H1 (cell line): ENCODE measurements at regions not wholly inside any gene's neighbourhood (a gene's known extent, or its start where the extent isn't known, plus 50 kb on each side); places are given as distances from the start of the nearest gene placed in this dataset.

Experiments used
- CTCF ChIA-PET: fragments of 300-600 bp; sonication (Branson Sonifier 250); formaldehyde crosslinking; loops from one replicate; lab custom pipeline; 2021; ENCODE audit not compliant: partially characterized antibody; lab: Charles Lee
- POLR2A ChIA-PET: fragments of 300-600 bp; sonication (Branson Sonifier 250); formaldehyde crosslinking; loops from one replicate; lab custom pipeline; 2021; ENCODE audit warnings: inconsistent platforms; ENCODE audit not compliant: partially characterized antibody; lab: Charles Lee
- DNase-seq, 2 experiments: peaks; one replicate each; pipeline versions ENCODE4 v3.0.0 to v3.0.0-alpha.2; 2010 to 2022; ENCODE audit warnings: low spot score in 2 of 2, low read depth in 1 of 2, mixed read lengths in 1 of 2
- FAIRE-seq: peaks from 2 replicates; lab custom pipeline; 2011; peaks lifted over from hg19 to GRCh38; lab: Jason Lieb, UNC
- H2AFZ ChIP-seq: 2 replicates; pipeline ENCODE4 v1.8.1; 2012; ENCODE audit warnings: low read length, inconsistent platforms
- H2AK5ac ChIP-seq: 2 replicates; pipeline ENCODE4 v1.6.1; 2013; ENCODE audit warnings: low read depth, low read length
- H2BK120ac ChIP-seq: replicated peaks from 2 replicates; pipeline ENCODE3; 2013; ENCODE audit warnings: low read depth, low read length, inconsistent platforms
- H2BK12ac ChIP-seq: 2 replicates; pipeline ENCODE4 v1.6.1; 2013; ENCODE audit warnings: low read depth, low read length
- H2BK15ac ChIP-seq: 2 replicates; pipeline ENCODE4 v1.6.1; 2013; ENCODE audit warnings: low read length
- H2BK20ac ChIP-seq: 2 replicates; pipeline ENCODE4 v1.6.1; 2013; ENCODE audit warnings: low read length
- H2BK5ac ChIP-seq: 2 replicates; pipeline ENCODE4 v1.6.1; 2013; ENCODE audit warnings: low read depth, low read length
- H3K14ac ChIP-seq: 2 replicates; pipeline ENCODE4 v1.6.1; 2013; ENCODE audit warnings: inconsistent platforms; ENCODE audit not compliant: insufficient read length
- H3K18ac ChIP-seq: 2 replicates; pipeline ENCODE4 v1.6.1; 2013; ENCODE audit warnings: low read length; ENCODE audit errors: extremely low read depth
- H3K23ac ChIP-seq: 2 replicates; pipeline ENCODE4 v1.6.1; 2013; ENCODE audit warnings: inconsistent platforms; ENCODE audit not compliant: insufficient read length
- H3K23me2 ChIP-seq: 2 replicates; pipeline ENCODE4 v1.6.1; 2013; ENCODE audit warnings: low read depth, low read length
- H3K27ac ChIP-seq: 2 replicates; pipeline ENCODE4 v1.6.1; 2011; ENCODE audit warnings: low read depth, low read length, inconsistent platforms
- H3K27me3 ChIP-seq, 4 experiments: replicated peaks in 1 of 4; 1 replicate in 1 of 4; 2 replicates in 3 of 4; pipeline versions ENCODE4 v1.6.1 to v1.8.1; 2011 to 2013; ENCODE audit warnings: low read length in 3 of 4, mild to moderate bottlenecking in 3 of 4, inconsistent platforms in 2 of 4, mixed read lengths in 2 of 4, moderate library complexity in 1 of 4; ENCODE audit not compliant: control insufficient read depth in 3 of 4, insufficient read depth in 3 of 4; ENCODE audit errors: extremely low read depth in 1 of 4
- H3K36me3 ChIP-seq, 4 experiments: 2 replicates each; pipeline versions ENCODE4 v1.6.1 to v1.8.1; 2011 to 2013; ENCODE audit warnings: mild to moderate bottlenecking in 4 of 4, low read length in 3 of 4, moderate library complexity in 2 of 4, control low read depth in 1 of 4, inconsistent platforms in 1 of 4; ENCODE audit not compliant: insufficient read depth in 4 of 4, control insufficient read depth in 2 of 4
- H3K4ac ChIP-seq: replicated peaks from 2 replicates; pipeline ENCODE3; 2013; ENCODE audit warnings: low read length, low read depth, mixed read lengths, inconsistent platforms; ENCODE audit not compliant: insufficient read length
- H3K4me1 ChIP-seq, 4 experiments: replicated peaks in 1 of 4; 1 replicate in 1 of 4; 2 replicates in 3 of 4; pipeline versions ENCODE4 v1.6.1 to v1.8.1; 2011 to 2013; ENCODE audit warnings: low read length in 3 of 4, inconsistent platforms in 2 of 4, mixed read lengths in 1 of 4; ENCODE audit not compliant: insufficient read depth in 4 of 4, control insufficient read depth in 3 of 4
- H3K4me2 ChIP-seq, 2 experiments: 2 replicates each; pipeline versions ENCODE4 v1.6.1 to v1.8.1; 2011 to 2013; ENCODE audit warnings: low read depth in 2 of 2, low read length in 2 of 2, control low read depth in 1 of 2, inconsistent platforms in 1 of 2, mild to moderate bottlenecking in 1 of 2; ENCODE audit not compliant: insufficient read depth in 1 of 2
- H3K4me3 ChIP-seq, 4 experiments: fragments of 200-600, 300-600 bp in 1 of 4; sonication (generic), shearing (Covaris generic), sonication (Bioruptor Twin) in 1 of 4; 2 replicates each; pipeline versions ENCODE4 v1.5.1 to v1.8.1; 2011 to 2016; ENCODE audit warnings: low read length in 4 of 4, low read depth in 3 of 4, control low read depth in 2 of 4, inconsistent platforms in 2 of 4, mild to moderate bottlenecking in 2 of 4, mixed read lengths in 1 of 4, moderate library complexity in 1 of 4; ENCODE audit not compliant: insufficient read depth in 2 of 4; ENCODE audit errors: extremely low read depth in 1 of 4
- H3K56ac ChIP-seq: replicated peaks from 2 replicates; pipeline ENCODE3; 2013; ENCODE audit warnings: low read depth, mild to moderate bottlenecking, mixed read lengths, low read length, inconsistent platforms; ENCODE audit not compliant: insufficient read length
- H3K79me1 ChIP-seq: 2 replicates; pipeline ENCODE4 v1.6.1; 2013; ENCODE audit warnings: low read depth, low read length, control low read depth
- H3K79me2 ChIP-seq, 2 experiments: 2 replicates each; pipeline versions ENCODE4 v1.6.1 to v1.8.1; 2012 to 2013; ENCODE audit warnings: low read length in 2 of 2, mild to moderate bottlenecking in 2 of 2, inconsistent platforms in 1 of 2; ENCODE audit not compliant: insufficient read depth in 2 of 2, control insufficient read depth in 1 of 2
- H3K9ac ChIP-seq, 4 experiments: replicated peaks in 1 of 4; 1 replicate in 1 of 4; 2 replicates in 3 of 4; pipeline versions ENCODE4 v1.6.1 to v1.8.1; 2011 to 2013; ENCODE audit warnings: low read depth in 3 of 4, low read length in 3 of 4, control low read depth in 2 of 4, mild to moderate bottlenecking in 2 of 4, moderate library complexity in 2 of 4, inconsistent platforms in 1 of 4; ENCODE audit errors: extremely low read depth in 1 of 4
- H3K9me3 ChIP-seq, 2 experiments: 2 replicates each; pipeline versions ENCODE4 v1.6.1 to v1.8.1; 2012 to 2013; ENCODE audit warnings: mild to moderate bottlenecking in 2 of 2, moderate library complexity in 2 of 2, control low read depth in 1 of 2, inconsistent platforms in 1 of 2, low read depth in 1 of 2, low read length in 1 of 2, mixed read lengths in 1 of 2; ENCODE audit not compliant: insufficient read depth in 2 of 2
- H4K20me1 ChIP-seq, 2 experiments: replicated peaks in 1 of 2; 2 replicates each; pipeline versions ENCODE3 to v1.8.1; 2011 to 2013; ENCODE audit warnings: inconsistent platforms in 2 of 2, low read length in 2 of 2, mild to moderate bottlenecking in 1 of 2; ENCODE audit not compliant: insufficient read depth in 2 of 2, control insufficient read depth in 1 of 2
- H4K5ac ChIP-seq: 2 replicates; pipeline ENCODE4 v1.6.1; 2013; ENCODE audit warnings: low read length, low read depth, mixed read lengths, inconsistent platforms; ENCODE audit not compliant: insufficient read length
- H4K8ac ChIP-seq: 2 replicates; pipeline ENCODE4 v1.8.0; 2013; ENCODE audit warnings: mild to moderate bottlenecking, moderate library complexity, low read length, inconsistent platforms; ENCODE audit not compliant: insufficient read depth; ENCODE audit errors: extremely low read depth
- H4K91ac ChIP-seq: replicated peaks from 2 replicates; pipeline ENCODE3; 2013; ENCODE audit warnings: low read length, mixed read lengths, inconsistent platforms; ENCODE audit not compliant: insufficient read length
- EP300 ChIP-seq, 2 experiments: IDR thresholded peaks; 1 replicate in 1 of 2; 2 replicates in 1 of 2; pipeline ENCODE4 v1.6.1; 2011 to 2012; ENCODE audit warnings: low read depth in 2 of 2, low read length in 2 of 2, mild to moderate bottlenecking in 2 of 2, borderline replicate concordance in 1 of 2, inconsistent platforms in 1 of 2, moderate library complexity in 1 of 2
- EZH2 ChIP-seq: fragments of 200-600 bp; sonication (generic); IDR thresholded peaks from 2 replicates; pipeline ENCODE4 v1.7.1; 2012; ENCODE audit warnings: low read depth, mild to moderate bottlenecking, moderate library complexity, low read length, inconsistent platforms; ENCODE audit not compliant: severe bottlenecking
- GTF2F1 ChIP-seq: IDR thresholded peaks from 2 replicates; pipeline ENCODE4 v1.6.1; 2012; ENCODE audit warnings: low read depth, low read length, improper control_type of control experiment, borderline replicate concordance
- JUN ChIP-seq: IDR thresholded peaks from 2 replicates; pipeline ENCODE4 v1.6.1; 2011; ENCODE audit warnings: low read depth, mild to moderate bottlenecking, improper control_type of control experiment, low read length
- KDM4A ChIP-seq: IDR thresholded peaks from one replicate; pipeline ENCODE4 v1.7.1; 2012; ENCODE audit warnings: low read depth, mild to moderate bottlenecking, moderate library complexity, low read length, inconsistent platforms; ENCODE audit not compliant: severe bottlenecking
- KDM5A ChIP-seq: fragments of 200-600 bp; IDR thresholded peaks from 2 replicates; pipeline ENCODE4 v1.7.1; 2012; ENCODE audit warnings: mild to moderate bottlenecking, low read length, inconsistent platforms, mixed read lengths
- NANOG ChIP-seq: IDR thresholded peaks from 2 replicates; pipeline ENCODE4 v1.6.1; 2011; ENCODE audit warnings: low read length, low read depth, mild to moderate bottlenecking, inconsistent platforms; ENCODE audit not compliant: insufficient read depth, poor library complexity, severe bottlenecking
- POU5F1 ChIP-seq: IDR thresholded peaks from 2 replicates; pipeline ENCODE4 v1.6.1; 2011; ENCODE audit warnings: low read depth, mild to moderate bottlenecking, low read length, moderate library complexity
- RXRA ChIP-seq: IDR thresholded peaks from 2 replicates; pipeline ENCODE4 v1.6.1; 2011; ENCODE audit warnings: low read depth, mild to moderate bottlenecking, low read length, moderate library complexity; ENCODE audit not compliant: insufficient read depth
- SAP30 ChIP-seq: fragments of 300-600 bp; sonication (generic); IDR thresholded peaks from 2 replicates; pipeline ENCODE4 v1.7.1; 2012; ENCODE audit warnings: low read length, moderate library complexity, mild to moderate bottlenecking, inconsistent platforms; ENCODE audit not compliant: insufficient read depth, insufficient replicate concordance
- SP4 ChIP-seq: IDR thresholded peaks from 2 replicates; pipeline ENCODE4 v1.6.1; 2012; ENCODE audit warnings: low read length, inconsistent platforms
- WGBS, 2 experiments: shearing (Covaris generic) in 1 of 2; methylation state at CpG; one replicate each; pipeline versions ENCODE4 v1.1.6 to v1.1.7; 2013 to 2015; ENCODE audit warnings: low lambda C conversion rate in 2 of 2, mixed read lengths in 2 of 2, inconsistent platforms in 1 of 2, low coverage in 1 of 2, missing lambda C conversion rate in 1 of 2; ENCODE audit not compliant: insufficient replicate concordance in 2 of 2, insufficient coverage in 1 of 2, insufficient read length in 1 of 2; ENCODE audit errors: extremely low coverage in 1 of 2, missing lambda C conversion rate in 1 of 2; 5-methylcytosine and 5-hydroxymethylcytosine counted together
- TF ChIP-seq, protein P1 (sequence below): IDR thresholded peaks from 2 replicates; pipeline ENCODE4 v1.6.1; 2012; ENCODE audit warnings: inconsistent platforms

DNA sequence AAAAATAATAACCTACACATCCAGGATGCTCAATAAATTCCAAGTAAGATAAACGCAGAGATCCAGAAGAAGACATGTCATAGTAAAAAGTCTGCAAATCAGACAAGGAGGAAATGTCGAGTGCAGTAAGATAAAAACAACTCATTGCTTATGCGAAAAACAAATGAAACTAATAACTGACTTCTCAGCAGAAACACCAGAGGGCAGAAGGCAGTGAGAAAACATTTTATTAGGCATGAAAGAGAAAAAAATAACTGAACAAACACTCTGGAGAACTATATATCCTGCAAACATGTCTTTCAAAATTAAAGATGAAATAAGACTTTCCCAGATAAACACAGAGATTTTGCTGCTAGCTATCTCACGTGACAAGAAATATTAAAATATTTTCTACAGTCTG lies 201.3 kb upstream of the CTSO start:
- Histone ChIP-seq H3K14ac (no peak overlapping the region), H3K23me2 (no peaks in the 10 kb centered on the region; the same call in 1 of the 2 replicates), H4K20me1 (no peaks in the 10 kb centered on the region), H2BK15ac (no peak overlapping the region), H4K8ac (no peak overlapping the region), H3K36me3 (no peaks in the 10 kb centered on the region), H3K4ac (no peak overlapping the region), H3K27ac (no peak overlapping the region), H2BK5ac (no peak overlapping the region), H3K23ac (no peak overlapping the region), H3K4me2 (no peak overlapping the region), H3K18ac (no peak overlapping the region), H3K9me3 (no peaks in the 10 kb centered on the region), H3K4me3 (no peak overlapping the region), H3K9ac (no peak overlapping the region), H3K79me1 (no peaks in the 10 kb centered on the region), H4K5ac (no peak overlapping the region), H4K91ac (no peak overlapping the region), H2AFZ (no peak overlapping the region), H3K27me3 (no peaks in the 10 kb centered on the region), H3K79me2 (no peaks in the 10 kb centered on the region), H2AK5ac (no peak overlapping the region), H2BK12ac (no peak overlapping the region), H3K56ac (no peak overlapping the region), H2BK120ac (no peak overlapping the region), H3K4me1 (no peaks in the 10 kb centered on the region), H2BK20ac (no peak overlapping the region)
- ChIA-PET POLR2A (no interaction called here), CTCF (interaction anchor here (0.7 kb wide), 1 partner anchor 202 kb away, joined by 4 read pairs; no protein-coding TSS in a partner anchor)
- TF ChIP-seq RXRA (no peak), SP4 (no peak), NANOG (no peak), EP300 (IDR thresholded peaks at IDR 0.05; ENCODE audit: borderline replicate concordance in 1 of 2, low read depth in 2 of 2, low read length in 2 of 2) (no peak), KDM5A (no peak), SAP30 (no peak), JUN (no peak), GTF2F1 (no peak), KDM4A (no peak), POU5F1 (no peak), EZH2 (no peak)
- TF ChIP-seq, protein P1, sequence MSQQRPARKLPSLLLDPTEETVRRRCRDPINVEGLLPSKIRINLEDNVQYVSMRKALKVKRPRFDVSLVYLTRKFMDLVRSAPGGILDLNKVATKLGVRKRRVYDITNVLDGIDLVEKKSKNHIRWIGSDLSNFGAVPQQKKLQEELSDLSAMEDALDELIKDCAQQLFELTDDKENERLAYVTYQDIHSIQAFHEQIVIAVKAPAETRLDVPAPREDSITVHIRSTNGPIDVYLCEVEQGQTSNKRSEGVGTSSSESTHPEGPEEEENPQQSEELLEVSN = no peak
- WGBS, 2 experiments = 92% methylated on average over 4 of the region's 4 CpGs; no CpG with 5 or more reads in 1 of the 2 experiments
- no peak for FAIRE-seq
- no peak for DNase-seq
